Astrocyte (in vitro differentiated cells and primary cell): ENCODE measurements at regions not wholly inside any gene's neighbourhood (a gene's known extent, or its start where the extent isn't known, plus 50 kb on each side); places are given as distances from the start of the nearest gene placed in this dataset.

Source experiments
- DNase-seq: peaks from one replicate; pipeline ENCODE4 v3.0.0-alpha.2; 2010; ENCODE audit warnings: low read depth
- FAIRE-seq: peaks from 2 replicates; lab custom pipeline; 2011; peaks lifted over from hg19 to GRCh38; lab: Jason Lieb, UNC
- H2AFZ ChIP-seq: 2 replicates; pipeline ENCODE4 v1.6.0; 2012; ENCODE audit warnings: low read depth, low read length, inconsistent platforms
- H3K27ac ChIP-seq: 2 replicates; pipeline ENCODE4 v1.5.1; 2011; ENCODE audit warnings: low read depth, low read length, inconsistent platforms
- H3K27me3 ChIP-seq: 2 replicates; pipeline ENCODE4 v1.6.0; 2011; ENCODE audit warnings: low read length, inconsistent platforms; ENCODE audit not compliant: insufficient read depth
- H3K36me3 ChIP-seq: 2 replicates; pipeline ENCODE4 v1.5.1; 2011; ENCODE audit warnings: low read length, inconsistent platforms; ENCODE audit not compliant: insufficient read depth
- H3K4me1 ChIP-seq: 2 replicates; pipeline ENCODE4 v1.5.1; 2011; ENCODE audit warnings: low read length, inconsistent platforms; ENCODE audit not compliant: insufficient read depth
- H3K4me2 ChIP-seq: 2 replicates; pipeline ENCODE4 v1.6.0; 2012; ENCODE audit warnings: low read length, inconsistent platforms
- H3K4me3 ChIP-seq: 2 replicates; pipeline ENCODE4 v1.5.1; 2011; ENCODE audit warnings: low read depth, mild to moderate bottlenecking, low read length, inconsistent platforms; ENCODE audit not compliant: insufficient read depth
- H3K79me2 ChIP-seq: 2 replicates; pipeline ENCODE4 v1.6.0; 2012; ENCODE audit warnings: mild to moderate bottlenecking, low read length, inconsistent platforms; ENCODE audit not compliant: insufficient read depth
- H3K9ac ChIP-seq: 2 replicates; pipeline ENCODE4 v1.6.0; 2012; ENCODE audit warnings: mild to moderate bottlenecking, low read length, inconsistent platforms
- H3K9me3 ChIP-seq: 2 replicates; pipeline ENCODE4 v1.5.1; 2012; ENCODE audit warnings: low read depth, mild to moderate bottlenecking, low read length, inconsistent platforms; ENCODE audit not compliant: insufficient read depth
- H4K20me1 ChIP-seq: 2 replicates; pipeline ENCODE4 v1.6.0; 2012; ENCODE audit warnings: low read length, inconsistent platforms; ENCODE audit not compliant: insufficient read depth
- H3K27ac Mint-ChIP-seq: one replicate; pipeline ENCODE4 v1.8.0; 2021; ENCODE audit warnings: mild to moderate bottlenecking, mixed read lengths; ENCODE audit not compliant: unreplicated experiment
- H3K27me3 Mint-ChIP-seq: one replicate; pipeline ENCODE4 v1.8.0; 2021; ENCODE audit warnings: low read depth, mixed read lengths; ENCODE audit not compliant: unreplicated experiment
- H3K36me3 Mint-ChIP-seq: one replicate; pipeline ENCODE4 v1.8.0; 2021; ENCODE audit warnings: low read depth, mixed read lengths; ENCODE audit not compliant: unreplicated experiment
- H3K4me1 Mint-ChIP-seq: one replicate; pipeline ENCODE4 v1.8.0; 2021; ENCODE audit warnings: low read depth, mixed read lengths; ENCODE audit not compliant: unreplicated experiment
- H3K4me3 Mint-ChIP-seq: one replicate; pipeline ENCODE4 v1.8.0; 2021; ENCODE audit warnings: mild to moderate bottlenecking, moderate library complexity, mixed read lengths; ENCODE audit not compliant: unreplicated experiment
- H3K9me3 Mint-ChIP-seq: one replicate; pipeline ENCODE4 v1.8.0; 2021; ENCODE audit warnings: mild to moderate bottlenecking, mixed read lengths; ENCODE audit not compliant: unreplicated experiment
- CTCF ChIP-seq: IDR thresholded peaks from 2 replicates; pipeline ENCODE4 v1.5.1; 2011; ENCODE audit warnings: low read depth, mild to moderate bottlenecking, inconsistent platforms, low read length, moderate library complexity; ENCODE audit not compliant: insufficient read depth
- EZH2 ChIP-seq: IDR thresholded peaks from 2 replicates; pipeline ENCODE4 v1.6.1; 2012; ENCODE audit warnings: mild to moderate bottlenecking, low read length, inconsistent platforms; ENCODE audit not compliant: insufficient read depth

- Mint-ChIP-seq H3K4me1 (no peaks in the 10 kb centered on the region), H3K27me3 (peaks cover 10% of the 10 kb centered on the region), H3K4me3 (no peak overlapping the region), H3K36me3 (no peaks in the 10 kb centered on the region), H3K9me3 (no peaks in the 10 kb centered on the region), H3K27ac (no peak overlapping the region)
- no peak overlapping the region for H3K27ac ChIP-seq
- TF ChIP-seq CTCF = no peak
- TF ChIP-seq EZH2 = no peak
- H3K36me3 ChIP-seq = no peaks in the 10 kb centered on the region
- FAIRE-seq (no peak), DNase-seq (no peak)
- no peak overlapping the region for H2AFZ ChIP-seq
- H3K4me1 ChIP-seq = no peaks in the 10 kb centered on the region
- no peaks in the 10 kb centered on the region for H3K27me3 ChIP-seq
- H3K9me3 ChIP-seq = no peaks in the 10 kb centered on the region
- no peak overlapping the region for H3K4me3 ChIP-seq
- H4K20me1 ChIP-seq = no peaks in the 10 kb centered on the region
- no peak overlapping the region for H3K9ac ChIP-seq
- no peak overlapping the region for H3K4me2 ChIP-seq
- no peaks in the 10 kb centered on the region for H3K79me2 ChIP-seq
These were observed 481.4 kb upstream of the KLHL29 start for GRCh38 chr2:22903616-22904015.

- no peaks in the 10 kb centered on the region for H3K4me1 ChIP-seq
- Mint-ChIP-seq H3K27me3 (peaks cover 10% of the 10 kb centered on the region), H3K4me3 (no peak overlapping the region), H3K36me3 (no peaks in the 10 kb centered on the region), H3K9me3 (peaks cover under 1% of the 10 kb centered on the region), H3K4me1 (no peaks in the 10 kb centered on the region), H3K27ac (no peak overlapping the region)
- H3K27me3 ChIP-seq = no peaks in the 10 kb centered on the region
- H3K79me2 ChIP-seq = no peaks in the 10 kb centered on the region
- DNase-seq (no peak), FAIRE-seq (no peak)
- TF ChIP-seq CTCF (peak; percentile 16), EZH2 (no peak)
- H2AFZ ChIP-seq = no peak overlapping the region
- H3K9me3 ChIP-seq = no peaks in the 10 kb centered on the region
- H3K36me3 ChIP-seq = no peaks in the 10 kb centered on the region
- no peaks in the 10 kb centered on the region for H4K20me1 ChIP-seq
- no peak overlapping the region for H3K4me3 ChIP-seq
- no peak overlapping the region for H3K4me2 ChIP-seq
- no peak overlapping the region for H3K9ac ChIP-seq
- no peak overlapping the region for H3K27ac ChIP-seq
These were observed 480.8 kb upstream of the KLHL29 start for GRCh38 chr2:22904126-22904684.

GRCh38 chr2:22907330-22907729, 477.6 kb upstream of the KLHL29 start:
- no peak overlapping the region for H3K27ac ChIP-seq
- no peak overlapping the region for H2AFZ ChIP-seq
- Mint-ChIP-seq H3K27me3 (peaks cover 7% of the 10 kb centered on the region), H3K4me3 (no peak overlapping the region), H3K4me1 (no peaks in the 10 kb centered on the region), H3K36me3 (no peaks in the 10 kb centered on the region), H3K9me3 (peaks cover 3% of the 10 kb centered on the region), H3K27ac (no peak overlapping the region)
- DNase-seq (no peak), FAIRE-seq (no peak)
- H3K79me2 ChIP-seq = no peaks in the 10 kb centered on the region
- TF ChIP-seq CTCF (no peak), EZH2 (no peak)
- no peak overlapping the region for H3K9ac ChIP-seq
- no peaks in the 10 kb centered on the region for H3K27me3 ChIP-seq
- H3K4me3 ChIP-seq = no peak overlapping the region
- H3K36me3 ChIP-seq = no peaks in the 10 kb centered on the region
- H4K20me1 ChIP-seq = no peaks in the 10 kb centered on the region
- no peaks in the 10 kb centered on the region for H3K9me3 ChIP-seq
- no peak overlapping the region for H3K4me2 ChIP-seq
- H3K4me1 ChIP-seq = no peaks in the 10 kb centered on the region
